K562 (cell line): ENCODE measurements at regions not wholly inside any gene's neighbourhood (a gene's known extent, or its start where the extent isn't known, plus 50 kb on each side); places are given as distances from the start of the nearest gene placed in this dataset.

Source experiments
- CBFA2T3 ChIP-seq: fragments of 450-650 bp; IDR thresholded peaks from 2 replicates; pipeline ENCODE4 v1.6.1; 2017
- CTCF ChIP-seq, 3 experiments: IDR thresholded peaks in 2 of 3; conservative IDR thresholded peaks in 1 of 3; 2 replicates each; pipeline ENCODE4 v1.5.1; 2011 to 2012; ENCODE audit warnings: low read length in 3 of 3, mild to moderate bottlenecking in 3 of 3, control low read depth in 2 of 3, improper control_type of control experiment in 1 of 3, inconsistent platforms in 1 of 3, low read depth in 1 of 3, mixed read lengths in 1 of 3, moderate library complexity in 1 of 3; ENCODE audit not compliant: insufficient read depth in 2 of 3
- NFYB ChIP-seq: IDR thresholded peaks from 2 replicates; pipeline ENCODE4 v1.6.1; 2011; ENCODE audit warnings: mild to moderate bottlenecking, moderate library complexity; ENCODE audit not compliant: insufficient read length; ENCODE audit errors: extremely low read depth
- POLR3A ChIP-seq: IDR thresholded peaks from 2 replicates; pipeline ENCODE4 v1.6.1; 2011; ENCODE audit warnings: borderline replicate concordance, mild to moderate bottlenecking, moderate library complexity; ENCODE audit not compliant: insufficient read length, insufficient read depth; ENCODE audit errors: extremely low read depth
- SIN3A ChIP-seq, 2 experiments: fragments of 150-350 bp in 1 of 2; IDR thresholded peaks; 2 replicates each; pipeline ENCODE4 v1.6.1; 2011 to 2016; ENCODE audit warnings: borderline replicate concordance in 2 of 2, low read depth in 2 of 2, low read length in 2 of 2, mild to moderate bottlenecking in 2 of 2, moderate library complexity in 2 of 2; ENCODE audit not compliant: control insufficient read depth in 1 of 2
- ZBTB43 ChIP-seq: sonication (generic); formaldehyde crosslinking; IDR thresholded peaks from 2 replicates; pipeline ENCODE4 v1.8.0; 2023; ENCODE audit warnings: mild to moderate bottlenecking, missing genetic modification reagents

GRCh38 chr13:33394294-33394932, 108.9 kb upstream of the STARD13 start:
- TF ChIP-seq SIN3A (IDR thresholded peaks at IDR 0.05; ENCODE audit: borderline replicate concordance in 2 of 2, control insufficient read depth in 1 of 2, low read depth in 2 of 2, low read length in 2 of 2) = no peak
- TF ChIP-seq POLR3A = no peak
- TF ChIP-seq CTCF (IDR thresholded peaks at IDR 0.05 in 2 of 3, conservative IDR thresholded peaks at IDR 0.05 in 1 of 3; ENCODE audit: insufficient read depth in 2 of 3, low read depth in 1 of 3, low read length in 3 of 3) = no peak
- no peak for TF ChIP-seq NFYB
- TF ChIP-seq CBFA2T3 = no peak
- no peak for TF ChIP-seq ZBTB43 (CRISPR knock-in tag)
